Retinal pigment epithelial cell (primary cell): ENCODE measurements at regions not wholly inside any gene's neighbourhood (a gene's known extent, or its start where the extent isn't known, plus 50 kb on each side); places are given as distances from the start of the nearest gene placed in this dataset.
A peak's percentile ranks its signal among the peaks of the same experiment; 100 is the strongest.
"Not testable (repeated sequence)": the region's sequence is repeated elsewhere in the genome, so short reads cannot be mapped to it uniquely, and the experiment has no call there.

Experiments used
- DNase-seq: peaks from one replicate; pipeline ENCODE4 v3.0.0-alpha.2; 2010; ENCODE audit warnings: low read depth
- H3K4me3 ChIP-seq: 2 replicates; pipeline ENCODE4 v1.5.1; 2011; ENCODE audit warnings: mild to moderate bottlenecking, low read length, control low read depth, moderate library complexity
- CTCF ChIP-seq: conservative IDR thresholded peaks from 2 replicates; pipeline ENCODE4 v1.5.1; 2011; ENCODE audit warnings: low read depth, low read length, control low read depth, inconsistent platforms

- not testable (repeated sequence) for DNase-seq, H3K4me3 ChIP-seq
Measured at GRCh38 chr1:807699-808390, 115.9 kb upstream of the SAMD11 start.

- not testable (repeated sequence) for DNase-seq
Measured at GRCh38 chr1:810949-811348, 112.8 kb upstream of the SAMD11 start.

GRCh38 chr1:812535-813127 lies 111.1 kb upstream of the SAMD11 start:
- DNase-seq, H3K4me3 ChIP-seq: not testable (repeated sequence)

More at GRCh38 chr1:810949-811348, 112.8 kb upstream of the SAMD11 start:
- H3K4me3 ChIP-seq: not testable (repeated sequence)

- H3K4me3 ChIP-seq, DNase-seq: not testable (repeated sequence)
Measured at GRCh38 chr1:814543-814942, 109.2 kb upstream of the SAMD11 start.

GRCh38 chr1:815147-815922 lies 108.4 kb upstream of the SAMD11 start:
- DNase-seq, H3K4me3 ChIP-seq: not testable (repeated sequence)

- not testable (repeated sequence) for DNase-seq, H3K4me3 ChIP-seq
Measured at GRCh38 chr1:817071-817599, 106.6 kb upstream of the SAMD11 start.

GRCh38 chr1:817658-818617 lies 105.8 kb upstream of the SAMD11 start:
- H3K4me3 ChIP-seq: not testable (repeated sequence)

GRCh38 chr1:818618-819291 lies 105.0 kb upstream of the SAMD11 start:
- H3K4me3 ChIP-seq: no peak overlapping the region
- TF ChIP-seq CTCF: no peak
- DNase-seq: no peak

More at GRCh38 chr1:817658-818617, 105.8 kb upstream of the SAMD11 start:
- DNase-seq: not testable (repeated sequence)

GRCh38 chr1:820962-821361 lies 102.8 kb upstream of the SAMD11 start:
- no peak overlapping the region for H3K4me3 ChIP-seq

GRCh38 chr1:826808-827207 lies 96.9 kb upstream of the SAMD11 start:
- not testable (repeated sequence) for DNase-seq
- H3K4me3 ChIP-seq: peak overlapping the region; percentile 70

More at GRCh38 chr1:820962-821361, 102.8 kb upstream of the SAMD11 start:
- TF ChIP-seq CTCF: no peak
- DNase-seq: no peak

GRCh38 chr1:827211-828063 lies 96.3 kb upstream of the SAMD11 start:
- peak; percentile 34 for DNase-seq
- peak overlapping the region; percentile 70 for H3K4me3 ChIP-seq

GRCh38 chr1:829324-829723 lies 94.4 kb upstream of the SAMD11 start:
- H3K4me3 ChIP-seq, DNase-seq: not testable (repeated sequence)

- not testable (repeated sequence) for DNase-seq, H3K4me3 ChIP-seq
Measured at GRCh38 chr1:829932-830331, 93.8 kb upstream of the SAMD11 start.

GRCh38 chr1:830750-831149 lies 93.0 kb upstream of the SAMD11 start:
- DNase-seq, H3K4me3 ChIP-seq: not testable (repeated sequence)
